ENCODE measurements at regions not wholly inside any gene's neighbourhood (a gene's known extent, or its start where the extent isn't known, plus 50 kb on each side); places are given as distances from the start of the nearest gene placed in this dataset.

- no peaks in the 10 kb centered on the region for H3K9me2 ChIP-seq (replicated peaks; ENCODE audit: insufficient read depth)
- peak; percentile 24 for DNase-seq (ENCODE audit: low spot score)
- H3K4me2 ChIP-seq: no peak overlapping the region
- H3K9me3 ChIP-seq (ENCODE audit: low read depth): no peaks in the 10 kb centered on the region
- no peaks in the 10 kb centered on the region for H3K79me2 ChIP-seq
- TF ChIP-seq EZH2 (IDR thresholded peaks at IDR 0.05; ENCODE audit: borderline replicate concordance) (no peak), CTCF (IDR thresholded peaks at IDR 0.05; ENCODE audit: poor library complexity) (no peak), EZH2phosphoT487 (IDR thresholded peaks at IDR 0.05; ENCODE audit: low read depth, severe bottlenecking, unreplicated experiment) (no peak)
- H3K27me3 ChIP-seq: no peaks in the 10 kb centered on the region
- H4K20me1 ChIP-seq (ENCODE audit: insufficient read depth, poor library complexity, severe bottlenecking): no peaks in the 10 kb centered on the region
- H3K4me3 ChIP-seq: no peak overlapping the region
- H3K36me3 ChIP-seq (replicated peaks; ENCODE audit: insufficient read depth, low read depth): no peaks in the 10 kb centered on the region
- no peak overlapping the region for H3K27ac ChIP-seq
- peaks cover 9% of the 10 kb centered on the region for H3K4me1 ChIP-seq (ENCODE audit: insufficient read depth)
- WGBS (ENCODE audit: low lambda C conversion rate, missing lambda C conversion rate): 65% methylated on average over 6 of the region's 6 CpGs
- no peak overlapping the region for H2AFZ ChIP-seq
Measured at GRCh38 chr7:22944022-22944421, 69.9 kb downstream of the HYCC1 start.

GRCh38 chr7:22942191-22942590 is 71.7 kb downstream of the HYCC1 start:
- Histone ChIP-seq H3K4me2 (no peak overlapping the region), H3K9me2 (replicated peaks; ENCODE audit: insufficient read depth) (no peaks in the 10 kb centered on the region), H4K20me1 (ENCODE audit: insufficient read depth, poor library complexity, severe bottlenecking) (no peaks in the 10 kb centered on the region), H3K27ac (no peak overlapping the region), H3K36me3 (replicated peaks; ENCODE audit: insufficient read depth, low read depth) (no peaks in the 10 kb centered on the region), H2AFZ (no peak overlapping the region), H3K79me2 (no peaks in the 10 kb centered on the region), H3K9me3 (ENCODE audit: low read depth) (no peaks in the 10 kb centered on the region), H3K4me1 (ENCODE audit: insufficient read depth) (no peaks in the 10 kb centered on the region), H3K27me3 (no peaks in the 10 kb centered on the region), H3K4me3 (no peak overlapping the region)
- no peak for TF ChIP-seq CTCF (IDR thresholded peaks at IDR 0.05; ENCODE audit: poor library complexity)
- no peak for TF ChIP-seq EZH2 (IDR thresholded peaks at IDR 0.05; ENCODE audit: borderline replicate concordance)
- no peak for TF ChIP-seq EZH2phosphoT487 (IDR thresholded peaks at IDR 0.05; ENCODE audit: low read depth, severe bottlenecking, unreplicated experiment)
- no peak for DNase-seq (ENCODE audit: low spot score)
- WGBS (ENCODE audit: low lambda C conversion rate, missing lambda C conversion rate): 93% methylated on average over 2 of the region's 2 CpGs

GRCh38 chr7:22939842-22940241 is 74.1 kb downstream of the HYCC1 start:
- Histone ChIP-seq H3K4me1 (ENCODE audit: insufficient read depth) (peaks cover 3% of the 10 kb centered on the region), H4K20me1 (ENCODE audit: insufficient read depth, poor library complexity, severe bottlenecking) (no peaks in the 10 kb centered on the region), H3K27ac (no peak overlapping the region), H2AFZ (no peak overlapping the region), H3K9me2 (replicated peaks; ENCODE audit: insufficient read depth) (no peaks in the 10 kb centered on the region), H3K4me3 (no peak overlapping the region), H3K4me2 (no peak overlapping the region), H3K27me3 (no peaks in the 10 kb centered on the region), H3K79me2 (no peaks in the 10 kb centered on the region), H3K9me3 (ENCODE audit: low read depth) (no peaks in the 10 kb centered on the region), H3K36me3 (replicated peaks; ENCODE audit: insufficient read depth, low read depth) (no peaks in the 10 kb centered on the region)
- DNase-seq (ENCODE audit: low spot score): no peak
- no peak for TF ChIP-seq EZH2 (IDR thresholded peaks at IDR 0.05; ENCODE audit: borderline replicate concordance)
- WGBS (ENCODE audit: low lambda C conversion rate, missing lambda C conversion rate): 95% methylated on average over 1 of the region's 1 CpG

- Histone ChIP-seq H2AFZ (no peak overlapping the region), H3K9me3 (ENCODE audit: low read depth) (no peaks in the 10 kb centered on the region), H3K4me2 (no peak overlapping the region), H3K27me3 (no peaks in the 10 kb centered on the region), H3K27ac (no peak overlapping the region), H3K36me3 (replicated peaks; ENCODE audit: insufficient read depth, low read depth) (no peaks in the 10 kb centered on the region), H3K4me3 (no peak overlapping the region), H3K4me1 (ENCODE audit: insufficient read depth) (peaks cover 10% of the 10 kb centered on the region), H3K79me2 (no peaks in the 10 kb centered on the region), H3K9me2 (replicated peaks; ENCODE audit: insufficient read depth) (no peaks in the 10 kb centered on the region), H4K20me1 (ENCODE audit: insufficient read depth, poor library complexity, severe bottlenecking) (no peaks in the 10 kb centered on the region)
- WGBS (ENCODE audit: low lambda C conversion rate, missing lambda C conversion rate): 54% methylated on average over 1 of the region's 1 CpG
- no peak for DNase-seq (ENCODE audit: low spot score)
- TF ChIP-seq EZH2 (IDR thresholded peaks at IDR 0.05; ENCODE audit: borderline replicate concordance): no peak
Measured at GRCh38 chr7:22937946-22938345, 76.0 kb downstream of the HYCC1 start.
